H1 (cell line): ENCODE measurements at regions not wholly inside any gene's neighbourhood (a gene's known extent, or its start where the extent isn't known, plus 50 kb on each side); places are given as distances from the start of the nearest gene placed in this dataset.

Experiments
- CTCF ChIA-PET: fragments of 300-600 bp; sonication (Branson Sonifier 250); formaldehyde crosslinking; loops from one replicate; lab custom pipeline; 2021; ENCODE audit not compliant: partially characterized antibody; lab: Charles Lee
- POLR2A ChIA-PET: fragments of 300-600 bp; sonication (Branson Sonifier 250); formaldehyde crosslinking; loops from one replicate; lab custom pipeline; 2021; ENCODE audit warnings: inconsistent platforms; ENCODE audit not compliant: partially characterized antibody; lab: Charles Lee
- DNase-seq, 2 experiments: peaks; one replicate each; pipeline versions ENCODE4 v3.0.0 to v3.0.0-alpha.2; 2010 to 2022; ENCODE audit warnings: low spot score in 2 of 2, low read depth in 1 of 2, mixed read lengths in 1 of 2
- FAIRE-seq: peaks from 2 replicates; lab custom pipeline; 2011; peaks lifted over from hg19 to GRCh38; lab: Jason Lieb, UNC
- H2AFZ ChIP-seq: 2 replicates; pipeline ENCODE4 v1.8.1; 2012; ENCODE audit warnings: low read length, inconsistent platforms
- H2AK5ac ChIP-seq: 2 replicates; pipeline ENCODE4 v1.6.1; 2013; ENCODE audit warnings: low read depth, low read length
- H2BK120ac ChIP-seq: replicated peaks from 2 replicates; pipeline ENCODE3; 2013; ENCODE audit warnings: low read depth, low read length, inconsistent platforms
- H2BK12ac ChIP-seq: 2 replicates; pipeline ENCODE4 v1.6.1; 2013; ENCODE audit warnings: low read depth, low read length
- H2BK15ac ChIP-seq: 2 replicates; pipeline ENCODE4 v1.6.1; 2013; ENCODE audit warnings: low read length
- H2BK20ac ChIP-seq: 2 replicates; pipeline ENCODE4 v1.6.1; 2013; ENCODE audit warnings: low read length
- H2BK5ac ChIP-seq: 2 replicates; pipeline ENCODE4 v1.6.1; 2013; ENCODE audit warnings: low read depth, low read length
- H3K14ac ChIP-seq: 2 replicates; pipeline ENCODE4 v1.6.1; 2013; ENCODE audit warnings: inconsistent platforms; ENCODE audit not compliant: insufficient read length
- H3K18ac ChIP-seq: 2 replicates; pipeline ENCODE4 v1.6.1; 2013; ENCODE audit warnings: low read length; ENCODE audit errors: extremely low read depth
- H3K23ac ChIP-seq: 2 replicates; pipeline ENCODE4 v1.6.1; 2013; ENCODE audit warnings: inconsistent platforms; ENCODE audit not compliant: insufficient read length
- H3K23me2 ChIP-seq: 2 replicates; pipeline ENCODE4 v1.6.1; 2013; ENCODE audit warnings: low read depth, low read length
- H3K27ac ChIP-seq: 2 replicates; pipeline ENCODE4 v1.6.1; 2011; ENCODE audit warnings: low read depth, low read length, inconsistent platforms
- H3K27me3 ChIP-seq, 4 experiments: replicated peaks in 1 of 4; 1 replicate in 1 of 4; 2 replicates in 3 of 4; pipeline versions ENCODE4 v1.6.1 to v1.8.1; 2011 to 2013; ENCODE audit warnings: low read length in 3 of 4, mild to moderate bottlenecking in 3 of 4, inconsistent platforms in 2 of 4, mixed read lengths in 2 of 4, moderate library complexity in 1 of 4; ENCODE audit not compliant: control insufficient read depth in 3 of 4, insufficient read depth in 3 of 4; ENCODE audit errors: extremely low read depth in 1 of 4
- H3K36me3 ChIP-seq, 4 experiments: 2 replicates each; pipeline versions ENCODE4 v1.6.1 to v1.8.1; 2011 to 2013; ENCODE audit warnings: mild to moderate bottlenecking in 4 of 4, low read length in 3 of 4, moderate library complexity in 2 of 4, control low read depth in 1 of 4, inconsistent platforms in 1 of 4; ENCODE audit not compliant: insufficient read depth in 4 of 4, control insufficient read depth in 2 of 4
- H3K4ac ChIP-seq: replicated peaks from 2 replicates; pipeline ENCODE3; 2013; ENCODE audit warnings: low read length, low read depth, mixed read lengths, inconsistent platforms; ENCODE audit not compliant: insufficient read length
- H3K4me1 ChIP-seq, 4 experiments: replicated peaks in 1 of 4; 1 replicate in 1 of 4; 2 replicates in 3 of 4; pipeline versions ENCODE4 v1.6.1 to v1.8.1; 2011 to 2013; ENCODE audit warnings: low read length in 3 of 4, inconsistent platforms in 2 of 4, mixed read lengths in 1 of 4; ENCODE audit not compliant: insufficient read depth in 4 of 4, control insufficient read depth in 3 of 4
- H3K4me2 ChIP-seq, 2 experiments: 2 replicates each; pipeline versions ENCODE4 v1.6.1 to v1.8.1; 2011 to 2013; ENCODE audit warnings: low read depth in 2 of 2, low read length in 2 of 2, control low read depth in 1 of 2, inconsistent platforms in 1 of 2, mild to moderate bottlenecking in 1 of 2; ENCODE audit not compliant: insufficient read depth in 1 of 2
- H3K4me3 ChIP-seq, 4 experiments: fragments of 200-600, 300-600 bp in 1 of 4; sonication (generic), shearing (Covaris generic), sonication (Bioruptor Twin) in 1 of 4; 2 replicates each; pipeline versions ENCODE4 v1.5.1 to v1.8.1; 2011 to 2016; ENCODE audit warnings: low read length in 4 of 4, low read depth in 3 of 4, control low read depth in 2 of 4, inconsistent platforms in 2 of 4, mild to moderate bottlenecking in 2 of 4, mixed read lengths in 1 of 4, moderate library complexity in 1 of 4; ENCODE audit not compliant: insufficient read depth in 2 of 4; ENCODE audit errors: extremely low read depth in 1 of 4
- H3K56ac ChIP-seq: replicated peaks from 2 replicates; pipeline ENCODE3; 2013; ENCODE audit warnings: low read depth, mild to moderate bottlenecking, mixed read lengths, low read length, inconsistent platforms; ENCODE audit not compliant: insufficient read length
- H3K79me1 ChIP-seq: 2 replicates; pipeline ENCODE4 v1.6.1; 2013; ENCODE audit warnings: low read depth, low read length, control low read depth
- H3K79me2 ChIP-seq, 2 experiments: 2 replicates each; pipeline versions ENCODE4 v1.6.1 to v1.8.1; 2012 to 2013; ENCODE audit warnings: low read length in 2 of 2, mild to moderate bottlenecking in 2 of 2, inconsistent platforms in 1 of 2; ENCODE audit not compliant: insufficient read depth in 2 of 2, control insufficient read depth in 1 of 2
- H3K9ac ChIP-seq, 4 experiments: replicated peaks in 1 of 4; 1 replicate in 1 of 4; 2 replicates in 3 of 4; pipeline versions ENCODE4 v1.6.1 to v1.8.1; 2011 to 2013; ENCODE audit warnings: low read depth in 3 of 4, low read length in 3 of 4, control low read depth in 2 of 4, mild to moderate bottlenecking in 2 of 4, moderate library complexity in 2 of 4, inconsistent platforms in 1 of 4; ENCODE audit errors: extremely low read depth in 1 of 4
- H3K9me3 ChIP-seq, 2 experiments: 2 replicates each; pipeline versions ENCODE4 v1.6.1 to v1.8.1; 2012 to 2013; ENCODE audit warnings: mild to moderate bottlenecking in 2 of 2, moderate library complexity in 2 of 2, control low read depth in 1 of 2, inconsistent platforms in 1 of 2, low read depth in 1 of 2, low read length in 1 of 2, mixed read lengths in 1 of 2; ENCODE audit not compliant: insufficient read depth in 2 of 2
- H4K20me1 ChIP-seq, 2 experiments: replicated peaks in 1 of 2; 2 replicates each; pipeline versions ENCODE3 to v1.8.1; 2011 to 2013; ENCODE audit warnings: inconsistent platforms in 2 of 2, low read length in 2 of 2, mild to moderate bottlenecking in 1 of 2; ENCODE audit not compliant: insufficient read depth in 2 of 2, control insufficient read depth in 1 of 2
- H4K5ac ChIP-seq: 2 replicates; pipeline ENCODE4 v1.6.1; 2013; ENCODE audit warnings: low read length, low read depth, mixed read lengths, inconsistent platforms; ENCODE audit not compliant: insufficient read length
- H4K8ac ChIP-seq: 2 replicates; pipeline ENCODE4 v1.8.0; 2013; ENCODE audit warnings: mild to moderate bottlenecking, moderate library complexity, low read length, inconsistent platforms; ENCODE audit not compliant: insufficient read depth; ENCODE audit errors: extremely low read depth
- H4K91ac ChIP-seq: replicated peaks from 2 replicates; pipeline ENCODE3; 2013; ENCODE audit warnings: low read length, mixed read lengths, inconsistent platforms; ENCODE audit not compliant: insufficient read length
- CREB1 ChIP-seq: IDR thresholded peaks from 2 replicates; pipeline ENCODE4 v1.6.1; 2012; ENCODE audit warnings: inconsistent platforms
- EZH2 ChIP-seq: fragments of 200-600 bp; sonication (generic); IDR thresholded peaks from 2 replicates; pipeline ENCODE4 v1.7.1; 2012; ENCODE audit warnings: low read depth, mild to moderate bottlenecking, moderate library complexity, low read length, inconsistent platforms; ENCODE audit not compliant: severe bottlenecking
- FOSL1 ChIP-seq: IDR thresholded peaks from 2 replicates; pipeline ENCODE4 v1.6.1; 2011; ENCODE audit warnings: mild to moderate bottlenecking, low read depth, low read length, moderate library complexity; ENCODE audit not compliant: insufficient read depth
- KDM1A ChIP-seq: fragments of 200-600, 300-600 bp; sonication (generic); IDR thresholded peaks from 2 replicates; pipeline ENCODE4 v1.7.1; 2016; ENCODE audit warnings: mild to moderate bottlenecking, low read length, borderline replicate concordance
- POLR2A ChIP-seq, 2 experiments: IDR thresholded peaks; 1 replicate in 1 of 2; 2 replicates in 1 of 2; pipeline ENCODE4 v1.6.1; 2011; ENCODE audit warnings: low read depth in 2 of 2, low read length in 2 of 2, mild to moderate bottlenecking in 2 of 2; ENCODE audit errors: control extremely low read depth in 1 of 2
- POU5F1 ChIP-seq: IDR thresholded peaks from 2 replicates; pipeline ENCODE4 v1.6.1; 2011; ENCODE audit warnings: low read depth, mild to moderate bottlenecking, low read length, moderate library complexity
- SAP30 ChIP-seq: fragments of 300-600 bp; sonication (generic); IDR thresholded peaks from 2 replicates; pipeline ENCODE4 v1.7.1; 2012; ENCODE audit warnings: low read length, moderate library complexity, mild to moderate bottlenecking, inconsistent platforms; ENCODE audit not compliant: insufficient read depth, insufficient replicate concordance
- SIN3A ChIP-seq, 2 experiments: IDR thresholded peaks in 1 of 2; conservative IDR thresholded peaks in 1 of 2; 2 replicates each; pipeline ENCODE4 v1.6.1; 2011 to 2012; ENCODE audit warnings: low read length in 2 of 2, improper control_type of control experiment in 1 of 2, low read depth in 1 of 2, mild to moderate bottlenecking in 1 of 2
- SP2 ChIP-seq: IDR thresholded peaks from 2 replicates; pipeline ENCODE4 v1.6.1; 2012; ENCODE audit warnings: mild to moderate bottlenecking, low read length, inconsistent platforms
- SRF ChIP-seq: IDR thresholded peaks from 2 replicates; pipeline ENCODE4 v1.6.1; 2011; ENCODE audit warnings: mild to moderate bottlenecking, low read depth, low read length, moderate library complexity
- TCF12 ChIP-seq: IDR thresholded peaks from 2 replicates; pipeline ENCODE4 v1.6.1; 2011; ENCODE audit warnings: low read depth, mild to moderate bottlenecking, low read length
- ZNF274 ChIP-seq: IDR thresholded peaks from 2 replicates; pipeline ENCODE4 v1.7.0; 2012; ENCODE audit warnings: low read length, borderline replicate concordance; ENCODE audit errors: extremely low read depth
- WGBS, 2 experiments: shearing (Covaris generic) in 1 of 2; methylation state at CpG; one replicate each; pipeline versions ENCODE4 v1.1.6 to v1.1.7; 2013 to 2015; ENCODE audit warnings: low lambda C conversion rate in 2 of 2, mixed read lengths in 2 of 2, inconsistent platforms in 1 of 2, low coverage in 1 of 2, missing lambda C conversion rate in 1 of 2; ENCODE audit not compliant: insufficient replicate concordance in 2 of 2, insufficient coverage in 1 of 2, insufficient read length in 1 of 2; ENCODE audit errors: extremely low coverage in 1 of 2, missing lambda C conversion rate in 1 of 2; 5-methylcytosine and 5-hydroxymethylcytosine counted together
- TF ChIP-seq, protein P1 (sequence below): IDR thresholded peaks from 2 replicates; pipeline ENCODE4 v1.6.1; 2012; ENCODE audit warnings: low read length, inconsistent platforms

DNA sequence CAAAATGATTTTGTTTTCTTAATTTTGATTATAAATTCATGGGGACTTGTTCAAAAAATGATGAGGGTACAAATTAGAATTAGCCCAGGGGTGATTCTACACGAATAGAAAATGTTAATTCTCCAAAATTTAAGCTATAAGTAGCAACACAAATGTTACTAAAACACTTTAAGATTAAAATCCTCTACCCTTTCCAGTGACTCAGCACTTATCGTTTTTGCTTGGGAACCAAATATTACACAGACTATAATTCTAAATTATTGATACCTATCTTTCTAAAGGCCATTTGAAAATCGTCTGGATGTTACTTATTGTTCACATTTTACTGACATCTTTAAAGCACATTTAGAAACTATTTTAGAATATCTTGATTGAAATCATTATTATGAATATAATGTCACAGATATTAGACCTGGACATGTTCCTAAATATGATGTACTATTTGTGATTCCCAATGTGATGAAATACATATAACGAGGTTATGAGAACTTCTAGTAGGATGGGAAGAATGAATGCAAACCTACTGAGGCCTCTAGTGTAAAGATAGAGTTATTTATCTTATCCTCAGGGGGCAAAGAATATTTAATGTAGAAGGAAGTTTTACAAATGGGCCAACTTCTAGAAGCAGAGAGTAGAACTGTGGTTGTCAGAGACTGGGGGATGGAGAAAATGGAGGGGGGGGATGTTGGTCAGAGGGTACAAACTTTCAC lies 132.0 kb upstream of the TP63 start:
- Histone ChIP-seq H3K23ac (no peak overlapping the region), H3K14ac (no peak overlapping the region), H3K18ac (no peak overlapping the region), H4K91ac (no peak overlapping the region), H2BK15ac (no peak overlapping the region), H3K4me2 (no peak overlapping the region), H3K36me3 (no peaks in the 10 kb centered on the region), H3K4me1 (no peaks in the 10 kb centered on the region), H2AK5ac (no peak overlapping the region), H2BK5ac (no peak overlapping the region), H2BK12ac (no peak overlapping the region), H3K79me1 (no peaks in the 10 kb centered on the region), H3K79me2 (no peaks in the 10 kb centered on the region), H3K9me3 (no peaks in the 10 kb centered on the region), H3K27me3 (no peaks in the 10 kb centered on the region), H3K4me3 (no peak overlapping the region), H3K9ac (no peak overlapping the region), H4K5ac (no peak overlapping the region), H3K27ac (no peak overlapping the region), H3K56ac (no peak overlapping the region), H4K20me1 (no peaks in the 10 kb centered on the region), H2BK20ac (no peak overlapping the region), H3K23me2 (no peaks in the 10 kb centered on the region), H3K4ac (no peak overlapping the region), H2BK120ac (no peak overlapping the region), H4K8ac (no peak overlapping the region), H2AFZ (no peak overlapping the region)
- 86% methylated on average over 4 of the region's 4 CpGs; no CpG with 5 or more reads in 1 of the 2 experiments for WGBS, 2 experiments
- ChIA-PET POLR2A (no interaction called here), CTCF (no interaction called here)
- DNase-seq: no peak
- no peak for FAIRE-seq
- TF ChIP-seq SAP30 (no peak), SRF (no peak), ZNF274 (no peak), SIN3A (conservative IDR thresholded peaks at IDR 0.05 in 1 of 2, IDR thresholded peaks at IDR 0.05 in 1 of 2; ENCODE audit: low read depth in 1 of 2, low read length in 2 of 2) (no peak), CREB1 (no peak), FOSL1 (no peak), SP2 (no peak), POLR2A (IDR thresholded peaks at IDR 0.05; ENCODE audit: control extremely low read depth in 1 of 2, low read depth in 2 of 2, low read length in 2 of 2) (no peak), POU5F1 (no peak), TCF12 (no peak), KDM1A (no peak), EZH2 (no peak)
- TF ChIP-seq, protein P1, sequence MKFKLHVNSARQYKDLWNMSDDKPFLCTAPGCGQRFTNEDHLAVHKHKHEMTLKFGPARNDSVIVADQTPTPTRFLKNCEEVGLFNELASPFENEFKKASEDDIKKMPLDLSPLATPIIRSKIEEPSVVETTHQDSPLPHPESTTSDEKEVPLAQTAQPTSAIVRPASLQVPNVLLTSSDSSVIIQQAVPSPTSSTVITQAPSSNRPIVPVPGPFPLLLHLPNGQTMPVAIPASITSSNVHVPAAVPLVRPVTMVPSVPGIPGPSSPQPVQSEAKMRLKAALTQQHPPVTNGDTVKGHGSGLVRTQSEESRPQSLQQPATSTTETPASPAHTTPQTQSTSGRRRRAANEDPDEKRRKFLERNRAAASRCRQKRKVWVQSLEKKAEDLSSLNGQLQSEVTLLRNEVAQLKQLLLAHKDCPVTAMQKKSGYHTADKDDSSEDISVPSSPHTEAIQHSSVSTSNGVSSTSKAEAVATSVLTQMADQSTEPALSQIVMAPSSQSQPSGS: no peak
